GM18498 (cell line): ENCODE measurements at regions not wholly inside any gene's neighbourhood (a gene's known extent, or its start where the extent isn't known, plus 50 kb on each side); places are given as distances from the start of the nearest gene placed in this dataset.

Experiments used
- ATAC-seq: cut with Tn5 transposase; IDR thresholded peaks from one replicate; pipeline ENCODE4 v1.9.1; 2021; ENCODE audit warnings: mild to moderate bottlenecking, moderate library complexity; ENCODE audit not compliant: unreplicated experiment

DNA sequence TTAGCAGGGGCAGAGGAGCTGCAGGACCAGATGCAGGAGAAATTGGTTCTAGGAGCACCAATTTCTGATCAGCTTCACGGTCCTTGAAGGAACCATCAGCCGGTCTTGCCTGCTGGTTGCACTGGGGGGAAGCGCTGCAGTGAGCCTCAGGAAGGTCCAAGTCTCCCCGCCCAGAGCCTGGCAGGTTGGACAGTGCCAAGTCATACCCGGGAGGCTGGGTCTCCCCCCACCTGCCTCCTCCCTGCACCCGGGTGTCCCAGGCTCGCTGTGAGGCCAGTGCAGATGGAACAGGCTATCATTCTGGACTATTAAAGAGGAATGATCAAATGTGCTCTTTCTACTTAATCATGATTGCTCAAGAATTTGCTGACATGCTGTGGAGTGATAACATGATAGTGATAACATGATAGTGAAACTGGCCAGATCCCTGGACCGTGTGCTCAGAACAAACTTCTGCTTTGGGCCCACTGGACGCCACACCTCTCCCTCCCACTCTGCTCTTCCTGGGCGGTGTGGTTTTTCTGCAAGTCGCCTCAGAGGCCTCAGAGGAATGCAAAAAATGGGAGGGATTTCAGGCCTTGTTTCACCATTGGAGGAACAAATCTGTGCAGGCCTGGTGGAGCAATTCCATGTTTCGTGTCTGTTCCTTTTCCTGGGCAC, 236.0 kb downstream of the IRF8 start:
- no peak for ATAC-seq

DNA sequence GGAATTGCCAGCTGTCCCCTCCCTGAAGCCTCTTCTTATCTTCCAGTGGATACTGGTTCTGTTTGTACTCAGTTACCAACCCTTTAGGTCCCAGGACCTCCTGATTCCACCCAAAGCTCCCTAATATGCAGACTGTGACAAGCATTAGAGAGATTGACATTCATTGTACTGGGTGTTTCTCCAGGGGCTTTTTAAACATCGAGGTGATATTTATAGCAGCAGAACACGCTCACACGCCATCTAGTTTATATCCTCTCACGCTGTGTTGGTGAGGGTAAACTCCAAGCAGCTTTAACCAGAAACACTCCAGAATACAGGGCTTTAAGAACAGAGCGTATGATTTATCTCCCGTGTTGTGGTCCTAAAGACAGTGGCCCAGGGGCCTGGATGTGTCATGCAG, 238.4 kb downstream of the IRF8 start:
- ATAC-seq: no peak

DNA sequence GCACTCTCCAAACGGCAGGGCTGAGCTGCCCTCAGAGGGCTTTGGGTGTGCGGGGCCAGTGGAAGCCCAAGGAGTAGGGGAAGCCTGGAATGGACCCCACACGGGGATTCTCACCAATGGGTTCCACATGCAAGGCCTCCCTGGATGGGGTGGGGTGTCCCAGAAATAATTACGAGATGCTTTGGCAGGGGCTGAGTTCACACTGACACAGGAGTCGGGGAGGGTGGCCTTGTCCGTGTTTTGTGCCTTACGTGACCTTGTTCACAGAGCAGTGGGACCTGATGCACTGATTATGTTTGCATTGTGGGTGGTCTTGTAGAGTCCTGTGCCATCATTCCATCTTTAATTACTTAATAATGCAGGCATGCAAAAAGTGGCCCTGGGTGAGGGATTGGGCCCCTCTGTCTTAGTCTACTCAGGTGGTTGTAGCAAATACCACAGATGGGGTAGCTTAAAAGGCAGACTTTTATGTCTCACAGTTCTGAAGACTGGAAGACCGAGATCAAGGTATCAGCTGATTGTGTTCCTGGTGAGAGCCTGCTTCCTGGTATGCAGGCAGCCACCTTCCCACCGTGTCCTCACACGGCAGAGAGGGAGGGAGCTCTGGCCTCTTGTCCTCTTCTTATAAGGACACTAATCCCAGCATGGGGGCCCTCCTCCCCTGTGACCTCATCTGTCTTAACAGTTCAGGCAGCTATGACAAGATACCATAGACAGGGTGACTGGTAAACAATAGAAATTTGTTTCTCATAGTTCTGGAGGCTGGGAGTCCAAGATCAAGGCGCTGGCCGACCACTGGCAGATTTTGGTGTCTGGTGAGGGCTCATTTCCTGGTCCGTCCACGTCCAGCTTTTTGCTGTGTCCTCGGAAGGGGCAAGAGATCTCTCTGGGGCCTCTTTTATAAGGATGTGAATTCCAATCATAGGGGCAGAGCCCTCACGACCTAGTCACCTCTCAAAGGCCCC, 239.4 kb downstream of the IRF8 start:
- ATAC-seq: no peak

DNA sequence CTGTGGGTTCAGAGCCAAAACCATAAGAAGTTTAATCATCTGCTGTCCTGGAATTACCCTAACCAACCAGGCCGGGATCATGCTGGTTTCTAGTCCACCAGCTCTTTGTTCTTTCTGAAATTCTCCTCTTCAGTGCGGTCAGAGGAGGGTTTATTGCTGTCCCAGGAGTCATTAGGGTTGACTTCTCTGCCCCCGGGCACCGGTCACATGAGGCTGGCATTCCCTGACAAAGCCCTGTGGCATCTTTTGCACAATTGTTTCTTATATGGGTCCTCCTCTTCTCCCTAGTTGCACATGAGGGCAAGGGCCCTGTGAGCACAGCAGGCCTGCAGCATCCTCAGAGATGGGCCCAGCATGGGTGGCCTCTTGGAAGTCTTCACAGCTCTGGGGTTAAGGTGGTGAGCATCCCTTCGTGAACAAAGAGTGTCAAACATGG, 243.9 kb downstream of the IRF8 start:
- ATAC-seq: no peak

DNA sequence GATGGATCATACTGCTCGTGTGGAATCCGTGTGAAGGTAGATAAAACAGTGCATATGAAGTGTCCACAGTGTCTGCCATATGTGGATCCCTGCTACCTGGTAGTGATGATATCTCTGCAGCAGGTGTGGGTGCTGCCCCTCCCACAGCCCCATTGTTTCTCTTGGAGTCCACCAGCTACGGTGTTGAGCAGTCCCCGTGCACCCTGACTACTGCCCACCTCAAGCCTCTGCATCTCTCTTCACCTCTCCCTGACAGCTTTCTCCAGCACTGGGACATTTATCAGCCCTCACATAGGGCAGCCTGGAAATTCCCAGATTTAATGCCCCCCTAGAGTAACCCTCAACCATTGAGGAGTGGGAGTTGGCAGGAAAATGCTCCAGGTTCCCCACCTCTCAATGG, 244.7 kb downstream of the IRF8 start:
- ATAC-seq: no peak

DNA sequence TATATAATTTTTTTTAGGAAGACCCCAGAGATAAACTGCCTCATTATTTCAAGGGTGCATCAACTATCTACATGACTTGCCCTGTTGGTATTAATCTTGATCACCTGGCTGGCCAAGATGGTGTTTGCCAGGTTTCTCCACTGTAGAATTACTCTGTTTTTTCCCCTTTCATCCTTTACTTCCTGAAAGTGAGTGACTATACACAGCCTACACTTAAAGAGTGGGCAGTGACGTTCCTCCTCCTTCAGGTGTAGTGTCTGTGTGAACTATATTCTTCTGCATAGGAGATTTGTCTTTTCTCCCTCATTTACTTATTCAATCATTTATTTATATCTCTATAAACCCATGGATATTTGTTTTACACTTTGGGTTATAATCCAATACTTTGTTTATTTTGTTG, 246.7 kb downstream of the IRF8 start:
- ATAC-seq: no peak

DNA sequence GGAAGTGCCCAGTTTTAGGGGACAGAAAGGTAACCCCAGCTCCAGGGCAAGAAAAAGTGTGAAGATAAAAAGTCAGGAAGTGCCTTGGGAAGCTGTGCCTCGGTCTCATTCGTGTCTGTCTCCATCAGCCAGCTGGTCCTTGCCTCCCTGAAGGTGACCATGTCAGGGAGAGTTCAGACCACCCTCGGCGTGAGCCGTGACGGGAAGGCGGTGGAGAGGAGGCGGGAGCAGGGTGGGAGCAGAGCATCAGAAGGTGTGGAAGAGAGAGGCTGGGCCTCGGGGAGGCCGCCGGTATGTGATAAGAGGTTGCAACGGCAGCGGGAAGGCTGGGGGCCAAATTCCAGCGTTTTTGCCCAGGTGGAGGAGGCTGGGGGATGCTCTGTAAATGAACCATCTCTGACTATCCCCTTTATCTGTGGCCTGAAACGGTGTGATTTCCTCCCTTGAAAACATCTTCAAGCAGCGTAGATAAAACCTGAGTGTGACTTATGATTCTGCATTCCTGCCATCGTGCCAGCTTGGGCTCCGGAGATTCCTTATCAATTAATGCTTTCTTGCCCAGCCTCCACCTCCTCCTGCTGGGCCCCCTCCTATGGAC, 251.8 kb downstream of the IRF8 start:
- ATAC-seq: no peak

DNA sequence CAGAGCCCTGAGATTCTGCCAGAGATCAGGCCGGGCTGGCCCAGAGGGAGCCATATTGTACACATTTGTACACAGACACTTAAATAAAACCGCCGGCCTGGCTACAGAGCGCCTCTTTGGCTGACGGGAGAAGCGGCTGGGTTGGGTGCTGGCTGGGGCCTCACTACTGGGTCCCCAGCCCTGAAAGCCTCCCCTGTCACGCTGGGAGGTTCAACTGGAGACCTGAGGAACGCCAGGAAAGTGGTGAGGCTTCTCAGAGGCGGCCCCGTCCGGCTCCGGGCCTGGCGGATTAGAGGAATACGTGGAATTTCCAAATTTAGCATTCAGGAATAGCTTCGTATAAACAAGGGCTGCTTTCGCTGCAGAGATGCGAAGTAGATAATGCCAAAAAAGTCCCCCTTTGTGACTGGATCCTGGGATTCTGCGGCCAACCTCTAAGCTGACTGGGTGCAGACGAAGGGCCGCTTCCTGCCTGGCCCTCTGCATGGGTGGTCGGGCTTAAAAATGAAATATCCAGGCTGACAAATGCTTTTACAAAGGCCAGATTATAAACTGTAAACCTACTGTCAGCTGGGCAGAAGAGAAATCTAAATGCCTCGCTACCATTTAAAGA, 252.4 kb downstream of the IRF8 start:
- no peak for ATAC-seq

DNA sequence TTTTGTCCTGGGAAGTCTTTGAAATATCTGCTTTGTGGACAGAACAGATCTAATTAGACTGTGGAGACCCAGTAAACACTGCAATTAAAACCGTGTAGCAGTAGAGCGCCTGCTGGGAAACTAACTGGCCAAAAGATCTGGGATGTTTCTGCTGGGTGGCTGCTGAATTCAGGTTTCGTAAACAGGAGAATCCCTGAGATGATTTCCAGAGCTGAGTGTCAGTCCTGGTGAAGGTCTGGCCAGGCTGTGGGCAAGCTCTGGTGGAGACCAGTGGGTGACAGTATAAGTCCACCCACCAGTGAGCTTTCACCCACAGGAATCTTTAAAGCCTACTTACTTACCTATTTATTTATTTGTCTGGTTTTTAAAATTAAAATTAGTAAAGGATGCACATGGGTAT, 257.2 kb downstream of the IRF8 start:
- no peak for ATAC-seq

DNA sequence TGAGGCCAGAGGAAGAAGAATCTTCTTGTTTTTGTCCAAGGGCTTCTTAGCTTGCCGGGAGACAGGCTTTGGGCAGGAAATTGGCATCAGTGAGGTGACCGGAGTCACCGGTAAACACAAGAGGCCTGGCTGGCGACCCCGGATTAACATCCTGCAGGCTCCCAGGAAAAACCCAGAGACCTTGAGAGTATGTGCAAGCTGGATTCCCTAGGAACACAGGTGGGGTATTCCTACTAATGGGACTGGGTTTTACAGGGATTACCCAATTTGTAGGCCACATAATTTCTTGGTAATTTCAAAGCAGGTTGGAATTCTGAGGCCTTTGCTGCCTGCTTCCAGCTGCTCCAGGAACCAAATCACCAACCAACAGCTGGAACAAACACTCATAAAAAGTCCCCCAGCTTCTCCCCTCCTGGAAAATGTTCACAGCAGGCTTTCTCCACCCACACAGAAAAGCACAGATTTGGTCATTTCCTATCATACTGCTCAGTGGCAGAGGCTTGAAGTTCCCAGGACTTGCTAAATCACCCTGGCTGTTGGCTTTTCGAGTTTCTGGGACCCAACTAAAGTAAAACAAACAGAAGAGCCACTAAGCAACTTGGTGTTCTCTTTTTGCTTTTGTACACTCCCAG, 258.8 kb downstream of the IRF8 start:
- ATAC-seq: no peak

DNA sequence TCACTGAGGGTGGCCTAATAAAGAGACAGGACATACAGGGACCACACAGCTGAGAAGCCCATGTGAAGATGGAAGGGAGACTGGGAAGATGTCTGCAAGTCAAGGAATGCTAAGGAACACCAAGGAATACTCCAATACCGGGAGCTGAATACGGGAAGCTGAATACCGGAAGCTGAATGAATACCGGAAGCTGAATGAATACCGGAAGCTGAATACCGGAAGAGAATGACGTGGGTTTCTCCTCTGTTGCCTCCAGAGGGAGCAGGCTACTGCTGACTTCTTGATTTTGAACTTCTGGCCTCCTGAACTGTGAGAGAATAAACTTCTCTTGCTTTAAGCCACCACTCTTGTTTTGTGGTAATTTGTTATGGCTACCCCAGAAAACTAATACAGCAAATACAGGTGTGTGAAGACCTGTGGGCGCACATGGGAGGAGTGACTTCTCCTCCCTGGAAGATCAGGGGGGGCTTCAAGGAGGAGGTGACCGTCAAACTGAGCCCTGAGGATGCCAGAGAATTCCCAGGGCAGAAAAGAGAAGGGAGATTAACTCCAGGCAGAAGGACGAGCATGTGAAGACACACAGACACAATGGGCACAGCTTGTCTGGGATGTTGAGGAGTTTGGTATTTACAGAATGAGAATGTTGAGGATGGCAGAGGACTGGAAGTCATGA, 259.9 kb downstream of the IRF8 start:
- no peak for ATAC-seq

DNA sequence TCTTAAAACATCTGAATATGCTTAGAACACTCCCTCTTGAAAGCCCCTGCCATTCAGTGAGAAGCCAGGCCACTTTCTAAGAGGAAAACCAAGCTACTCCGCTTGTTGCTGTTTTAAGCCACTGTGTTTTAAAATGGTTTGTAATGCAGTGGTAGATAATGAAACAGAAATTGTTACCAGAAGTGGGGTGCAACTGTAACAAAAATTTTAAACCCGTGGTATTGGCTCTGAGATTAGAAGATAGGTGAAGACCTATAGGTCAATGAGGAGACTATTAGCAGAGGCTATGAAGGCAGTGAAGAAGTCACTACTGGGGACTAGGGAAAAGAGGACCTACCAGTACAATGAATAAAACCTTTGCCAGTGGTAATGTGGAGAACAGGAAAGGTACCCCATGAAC, 266.5 kb downstream of the IRF8 start:
- ATAC-seq: no peak

DNA sequence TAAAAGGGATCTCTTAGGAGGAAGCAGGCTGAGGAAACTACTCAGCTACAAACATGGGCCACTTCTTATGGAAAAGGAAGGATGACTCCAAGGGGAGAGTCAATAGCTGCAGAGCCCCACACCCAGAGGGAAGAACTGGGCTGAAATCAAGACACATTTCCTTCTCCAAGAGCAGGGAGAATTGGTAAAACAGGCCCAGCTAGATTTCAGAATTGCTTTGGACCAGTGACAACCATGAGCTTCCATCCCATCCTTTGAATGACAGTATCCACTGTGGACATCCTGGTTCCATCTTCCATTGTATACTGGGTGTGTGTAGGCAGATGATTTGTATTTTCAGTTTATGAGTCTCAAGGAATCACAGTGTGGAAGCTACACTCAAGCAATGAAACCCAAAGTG, 267.5 kb downstream of the IRF8 start:
- no peak for ATAC-seq

DNA sequence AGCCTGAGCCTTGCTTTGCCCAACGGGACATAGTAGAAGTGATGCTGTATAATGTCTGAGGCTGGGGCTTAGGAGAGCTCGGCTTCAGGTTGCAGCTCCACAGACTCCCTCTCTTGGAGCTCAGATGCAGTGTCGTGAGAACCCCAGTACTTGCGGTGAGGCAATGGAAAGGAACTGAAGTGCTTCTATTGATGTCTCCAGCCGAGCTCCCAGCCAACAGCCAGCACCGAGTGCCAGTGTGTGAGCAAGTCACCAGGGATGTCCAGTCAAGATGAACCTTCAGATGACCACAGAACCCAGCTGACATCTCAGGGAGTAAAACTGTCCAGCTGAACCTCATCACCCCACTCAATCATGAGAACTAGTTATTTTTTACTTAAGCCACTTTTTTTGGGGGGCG, 268.1 kb downstream of the IRF8 start:
- ATAC-seq: no peak

DNA sequence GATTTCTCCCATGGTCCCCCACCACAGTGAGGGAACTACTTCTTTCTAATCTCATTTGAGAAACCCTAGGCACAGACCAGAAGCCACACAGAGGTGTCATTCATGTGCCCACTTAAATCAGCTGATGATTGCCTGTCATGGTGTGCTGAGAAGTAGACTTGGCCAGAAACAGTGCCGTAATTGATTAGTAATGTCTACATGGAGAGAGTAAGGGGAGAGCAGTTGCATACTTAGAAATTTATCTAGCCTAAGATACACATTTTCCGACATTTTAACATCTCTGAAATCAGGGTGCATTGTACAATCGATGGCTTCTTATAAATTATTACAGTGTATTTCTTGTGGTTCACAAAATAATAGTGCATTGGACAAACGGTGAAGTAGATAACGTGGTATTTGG, 271.8 kb downstream of the IRF8 start:
- no peak for ATAC-seq

DNA sequence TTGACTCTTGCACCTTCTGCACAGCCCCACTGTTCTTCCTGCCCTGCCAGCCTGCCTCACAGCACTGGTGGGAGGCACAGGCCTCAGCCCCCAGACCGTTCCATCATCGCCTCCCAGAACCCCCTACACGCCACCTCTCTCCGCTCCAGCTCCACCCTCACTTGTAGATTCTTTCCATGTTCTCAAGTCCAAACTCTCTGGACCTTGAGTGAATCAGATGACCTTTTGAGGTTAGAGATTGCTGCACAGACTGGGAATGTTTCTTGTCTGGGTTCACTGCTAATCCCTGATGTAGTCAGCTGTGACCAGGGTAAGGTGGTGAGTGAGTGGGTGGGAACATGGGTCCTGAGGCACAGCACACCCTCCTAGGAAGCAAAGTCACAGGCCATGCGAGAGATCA, 272.4 kb downstream of the IRF8 start:
- no peak for ATAC-seq

DNA sequence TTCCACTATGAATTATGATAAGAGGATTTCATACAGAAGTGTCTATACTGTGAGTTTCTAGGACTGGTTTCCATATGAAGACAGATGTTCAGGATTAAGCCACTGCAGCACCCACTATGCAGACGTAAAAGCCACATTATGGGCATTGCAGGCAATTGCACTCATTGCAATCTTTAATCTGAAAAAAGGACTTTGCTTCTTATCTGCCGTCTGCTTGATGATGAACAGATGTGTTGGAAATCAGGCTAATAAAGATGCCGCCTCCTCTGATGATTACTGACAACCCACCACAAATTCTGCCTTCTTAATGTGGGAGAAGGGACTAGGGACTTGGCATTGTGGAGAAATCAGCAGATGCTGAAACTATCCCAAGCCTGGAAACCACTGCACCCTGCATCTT, 276.9 kb downstream of the IRF8 start:
- no peak for ATAC-seq

DNA sequence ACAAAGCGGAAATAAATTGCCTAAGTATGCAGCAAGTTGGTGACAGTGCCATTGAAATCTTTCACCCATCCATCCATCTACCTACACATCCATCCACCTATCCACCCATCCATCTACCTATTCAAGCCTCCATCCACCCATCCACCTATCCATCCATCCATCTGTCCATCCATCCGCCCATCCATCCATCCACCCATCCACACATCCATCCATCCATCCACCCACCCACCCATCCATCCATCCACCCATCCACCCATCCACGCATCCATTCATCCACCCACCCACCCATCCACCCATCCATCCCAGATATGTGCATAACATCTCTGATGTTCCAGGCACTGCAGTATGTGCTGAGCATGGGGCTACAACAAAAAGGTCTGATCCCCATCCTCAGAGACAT, 277.5 kb downstream of the IRF8 start:
- ATAC-seq: no peak

DNA sequence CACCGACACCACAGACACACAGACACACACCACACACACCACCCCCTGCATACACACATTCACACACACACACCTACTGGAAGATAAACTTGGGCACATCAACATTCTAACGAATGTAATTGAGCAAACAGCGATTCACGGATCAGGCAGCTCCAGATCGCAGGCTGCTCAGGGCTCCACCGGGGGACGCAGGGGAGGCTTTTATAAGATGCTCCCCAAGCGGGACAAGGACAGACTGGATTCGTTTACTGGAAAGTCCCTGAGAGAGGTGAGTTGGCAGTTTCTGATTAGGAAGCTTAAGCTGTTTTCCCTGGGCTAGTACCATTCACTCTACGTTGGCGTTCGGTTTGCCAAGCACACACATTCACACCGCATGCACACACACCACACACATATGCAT, 281.3 kb downstream of the IRF8 start:
- no peak for ATAC-seq

DNA sequence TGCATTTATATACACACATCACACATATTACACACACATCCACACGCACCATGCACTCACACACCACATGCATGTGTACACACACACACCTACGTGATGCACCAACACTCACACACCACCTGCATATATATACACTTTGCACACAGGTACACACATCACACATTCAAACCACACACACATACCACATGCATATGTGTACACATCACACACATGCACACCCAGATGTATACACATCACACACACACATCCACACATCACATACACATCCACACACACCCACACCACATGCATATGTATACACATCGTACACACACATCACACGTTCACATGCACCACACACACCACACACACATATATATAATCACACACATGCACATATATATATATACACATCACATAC, 281.8 kb downstream of the IRF8 start:
- no peak for ATAC-seq

DNA sequence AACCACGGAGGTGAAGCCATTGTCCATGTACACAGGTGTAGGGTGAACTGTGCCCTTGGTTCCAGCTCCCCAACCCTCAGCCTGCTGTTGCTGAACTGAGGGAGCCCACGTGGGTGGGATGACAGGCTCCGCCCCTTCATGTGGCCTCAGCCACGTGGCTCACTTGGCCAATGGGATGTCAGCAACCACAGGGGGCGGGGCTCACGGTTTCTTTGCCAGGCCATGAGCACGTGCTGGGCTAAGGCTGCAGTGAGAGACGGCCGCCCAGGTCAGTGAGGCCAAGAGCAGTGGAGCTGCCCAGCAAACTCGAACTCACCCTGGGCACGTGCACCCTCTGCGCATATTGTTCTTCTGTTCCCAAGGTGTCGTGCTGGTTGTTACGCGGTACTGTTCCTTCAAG, 282.6 kb downstream of the IRF8 start:
- ATAC-seq: no peak
